ENCODE measurements at regions not wholly inside any gene's neighbourhood (a gene's known extent, or its start where the extent isn't known, plus 50 kb on each side); places are given as distances from the start of the nearest gene placed in this dataset.
"Not testable (repeated sequence)": the region's sequence is repeated elsewhere in the genome, so short reads cannot be mapped to it uniquely, and the experiment has no call there.

DNA sequence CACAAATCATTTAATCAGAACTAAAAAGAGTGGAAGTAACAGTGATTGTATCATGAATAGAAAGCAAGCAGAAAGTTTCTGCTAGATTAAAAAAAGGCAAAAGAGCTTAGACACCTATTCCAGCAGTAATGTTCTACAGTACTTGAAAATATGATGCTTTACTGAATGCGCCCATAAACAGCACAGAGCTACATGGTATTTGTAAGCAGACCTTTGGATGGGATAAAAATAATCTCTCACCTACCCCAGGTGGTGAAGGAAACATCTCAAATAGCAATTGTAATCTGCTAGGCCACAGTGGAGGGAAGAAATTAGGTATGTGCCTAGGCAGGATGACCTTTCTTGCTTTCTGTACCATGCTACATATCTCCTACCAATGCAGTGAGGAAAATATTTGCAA lies 280.9 kb upstream of the PRKX start:
- DNase-seq, result no peak

DNA sequence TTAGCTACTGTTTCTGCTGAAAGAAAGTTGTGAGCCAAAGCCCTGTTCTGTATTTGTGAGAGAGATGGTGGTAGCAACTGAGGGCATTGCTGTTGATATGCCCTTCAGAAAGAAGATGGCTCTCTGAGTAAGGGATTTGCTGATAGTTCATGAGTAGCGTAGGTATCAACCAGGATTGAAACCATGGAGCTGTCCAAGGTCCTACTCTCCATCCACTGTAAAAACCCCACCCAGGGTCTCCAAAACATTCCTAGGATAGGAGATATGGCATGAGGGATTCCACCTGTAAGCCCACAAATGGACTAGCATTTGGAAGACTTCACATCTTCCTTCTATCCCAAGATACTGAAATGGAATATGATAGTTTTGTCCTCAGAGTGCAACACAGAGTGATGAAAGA lies 277.1 kb upstream of the PRKX start:
- DNase-seq, result no peak

DNA sequence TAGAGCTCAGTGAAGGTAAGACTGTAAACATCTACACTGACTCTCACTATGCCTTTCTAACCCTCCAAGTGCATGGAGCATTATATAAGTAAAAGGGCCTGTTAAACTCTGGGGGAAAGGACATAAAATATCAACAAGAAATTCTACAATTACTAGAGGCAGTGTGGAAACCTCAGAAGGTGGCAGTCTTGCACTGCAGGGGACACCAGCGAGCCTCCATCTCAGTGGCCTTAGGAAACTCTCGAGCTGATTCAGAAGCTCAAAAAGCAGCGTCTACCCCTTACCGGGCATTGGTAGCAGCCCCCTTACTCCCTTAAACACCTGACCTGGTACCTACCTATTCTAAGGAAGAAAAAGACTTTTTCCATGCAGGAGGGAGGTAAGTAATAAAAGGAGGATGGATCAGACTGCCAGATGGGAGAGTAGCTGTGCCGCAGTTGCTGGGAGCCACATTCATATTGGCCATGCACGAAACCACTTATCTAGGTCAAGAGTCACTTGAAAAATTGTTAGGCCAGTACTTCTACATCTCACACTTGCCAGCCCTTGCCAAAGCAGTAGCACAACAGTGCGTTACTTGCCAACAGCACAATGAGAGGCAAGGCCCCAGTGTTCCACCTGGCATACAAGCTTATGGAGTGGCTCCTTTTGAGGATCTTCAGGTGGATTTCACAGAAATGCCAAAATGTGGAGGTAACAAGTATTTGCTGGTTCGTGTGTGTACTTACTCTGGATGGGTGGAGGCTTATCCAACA lies 258.8 kb upstream of the PRKX start:
- DNase-seq, result not testable (repeated sequence)

DNA sequence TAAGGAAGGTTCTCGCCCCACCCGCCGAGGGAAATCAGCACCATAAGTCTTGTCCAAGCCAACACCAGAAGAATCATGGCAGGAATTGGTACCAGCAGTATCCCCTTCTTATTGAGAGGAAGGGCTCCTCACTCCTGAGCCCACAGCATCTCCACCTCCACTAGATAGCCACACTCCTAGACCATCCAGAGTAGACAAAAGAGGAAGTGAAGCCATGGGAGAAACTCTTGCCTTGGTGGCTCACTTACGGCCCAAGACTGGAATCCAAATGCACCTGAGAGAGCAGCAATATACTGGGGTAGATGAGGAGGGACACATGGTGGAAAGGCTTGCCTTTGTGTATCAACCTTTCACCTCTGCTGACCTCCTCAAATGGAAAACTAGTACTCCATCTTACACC lies 255.3 kb upstream of the PRKX start:
- no peak for DNase-seq

DNA sequence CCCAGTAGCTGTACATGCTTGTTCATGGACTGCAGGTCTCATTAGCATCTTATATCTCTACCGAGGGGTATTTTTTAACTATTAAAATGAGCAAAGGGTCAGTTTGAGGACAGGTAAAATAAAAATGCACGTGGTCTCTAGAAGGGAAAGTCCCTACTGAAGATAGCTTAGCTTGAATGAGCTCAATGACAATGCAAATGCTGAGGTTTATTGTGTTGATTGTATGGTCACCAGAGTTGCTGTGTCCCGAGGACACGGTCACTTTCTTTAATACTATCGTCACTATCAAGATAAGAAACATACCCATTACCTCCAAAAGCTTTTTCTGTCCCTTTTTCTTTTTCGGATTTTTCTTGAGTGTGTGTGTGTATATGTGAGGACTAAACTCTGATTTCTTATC lies 250.5 kb upstream of the PRKX start:
- no peak for DNase-seq

DNA sequence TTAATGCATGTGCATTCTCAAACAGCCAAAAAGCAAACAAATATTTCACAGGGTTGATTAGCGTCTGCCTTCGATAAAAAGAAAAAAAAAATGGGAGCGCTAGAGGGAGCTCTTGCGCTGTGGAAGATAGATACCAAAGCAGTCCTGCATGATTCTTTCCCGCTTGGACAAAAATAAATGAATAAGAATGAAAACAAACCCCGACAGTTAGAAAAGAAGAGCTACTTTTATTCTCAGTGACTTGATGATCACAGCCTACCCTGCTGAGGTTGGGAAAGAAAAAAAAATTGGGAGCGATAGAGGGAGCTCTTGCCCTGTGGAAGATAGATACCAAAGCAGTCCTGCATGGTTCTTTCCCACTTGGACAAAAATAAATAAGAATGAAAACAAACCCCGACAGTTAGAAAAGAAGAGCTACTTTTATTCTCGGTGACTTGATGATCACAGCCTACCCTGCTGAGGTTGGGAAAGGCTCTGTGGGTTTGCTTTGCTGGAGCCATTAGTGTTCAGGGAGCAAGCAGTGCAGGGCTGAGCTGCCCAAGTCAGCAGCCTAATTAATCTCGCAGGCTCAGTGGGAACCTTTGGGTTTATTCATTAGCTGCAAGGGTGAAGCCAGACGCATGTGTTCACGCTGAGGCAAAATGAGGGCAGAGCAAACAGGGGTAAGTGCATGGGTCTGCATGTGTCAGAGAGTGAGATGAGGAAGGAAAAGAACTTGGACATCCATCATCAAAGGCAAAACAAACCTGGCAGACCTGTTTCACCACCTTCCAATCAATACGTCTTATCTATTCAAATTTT lies 249.3 kb upstream of the PRKX start:
- DNase-seq, result no peak

DNA sequence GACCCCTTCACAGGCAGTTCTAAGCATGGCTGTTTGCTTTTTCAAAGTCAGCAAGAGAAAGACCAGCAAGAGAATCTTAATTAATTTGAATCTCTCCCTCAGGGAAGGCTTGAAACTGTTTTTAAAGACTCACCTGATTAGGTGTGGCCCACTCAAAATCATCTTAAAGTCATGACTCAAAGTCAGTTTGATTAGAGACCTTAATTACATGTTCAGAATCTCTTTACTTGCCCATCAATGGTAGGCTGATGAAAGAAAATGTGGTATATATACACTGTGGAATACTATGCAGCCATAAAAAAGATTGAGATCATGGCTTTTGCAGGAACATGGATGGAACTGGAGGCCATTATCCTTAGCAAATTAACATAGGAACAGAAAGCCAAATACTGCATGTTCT lies 247.5 kb upstream of the PRKX start:
- DNase-seq, result no peak

DNA sequence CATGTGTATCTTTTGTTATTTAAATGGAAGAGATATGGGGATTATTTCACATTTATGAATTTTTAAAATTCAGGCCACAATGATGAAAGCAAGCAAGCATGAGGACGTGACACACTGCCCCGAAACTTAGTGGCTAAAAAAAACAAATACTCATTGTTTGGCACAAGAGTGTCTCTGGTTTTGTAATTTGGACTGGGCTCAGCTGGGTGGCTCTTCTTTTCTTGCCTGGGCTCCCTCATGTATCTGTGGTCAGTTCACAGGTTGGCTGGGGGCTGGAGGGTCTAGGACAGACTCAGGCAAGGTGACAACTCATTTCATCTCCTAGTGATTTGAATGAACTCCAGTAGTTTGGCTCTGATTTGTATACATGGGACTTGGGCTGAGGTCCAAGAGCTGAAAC lies 238.4 kb upstream of the PRKX start:
- no peak for DNase-seq

DNA sequence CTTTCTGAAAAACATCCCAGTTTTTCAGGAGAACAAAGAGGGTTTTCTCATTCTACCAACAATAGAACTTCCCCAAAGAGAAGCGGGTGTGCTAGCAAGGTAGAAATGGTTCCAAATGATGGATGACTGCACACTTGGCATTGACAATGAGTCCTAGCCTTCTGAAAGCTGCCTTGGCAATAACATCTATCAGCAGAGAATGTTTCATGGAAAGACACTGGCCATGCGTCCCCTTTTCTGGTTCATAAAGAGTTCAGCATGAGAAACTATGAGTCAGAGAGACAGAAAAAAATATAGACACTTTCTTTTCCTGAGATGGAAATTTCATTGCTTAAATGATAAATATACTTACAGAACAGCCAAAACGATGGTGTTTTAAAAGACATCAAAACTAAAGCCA lies 236.9 kb upstream of the PRKX start:
- DNase-seq, result no peak

DNA sequence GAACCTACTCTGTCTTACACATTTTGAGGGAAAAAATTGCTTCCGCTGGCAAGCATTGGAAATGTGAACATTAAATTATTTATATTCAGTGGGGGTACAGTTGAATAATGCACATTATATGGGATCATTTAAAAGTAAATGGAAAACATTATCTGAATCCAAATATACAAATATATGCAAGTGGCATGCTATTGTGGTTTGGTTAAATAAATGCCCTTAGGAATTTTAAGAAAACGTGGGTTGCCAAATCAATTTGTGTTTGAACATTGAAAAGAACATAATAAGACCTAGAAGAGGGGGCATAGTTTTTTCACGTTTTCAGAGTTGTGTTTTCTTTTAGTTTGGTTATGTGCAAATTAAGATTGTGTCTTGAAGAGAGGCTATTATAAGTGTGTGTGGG lies 230.5 kb upstream of the PRKX start:
- no peak for DNase-seq

DNA sequence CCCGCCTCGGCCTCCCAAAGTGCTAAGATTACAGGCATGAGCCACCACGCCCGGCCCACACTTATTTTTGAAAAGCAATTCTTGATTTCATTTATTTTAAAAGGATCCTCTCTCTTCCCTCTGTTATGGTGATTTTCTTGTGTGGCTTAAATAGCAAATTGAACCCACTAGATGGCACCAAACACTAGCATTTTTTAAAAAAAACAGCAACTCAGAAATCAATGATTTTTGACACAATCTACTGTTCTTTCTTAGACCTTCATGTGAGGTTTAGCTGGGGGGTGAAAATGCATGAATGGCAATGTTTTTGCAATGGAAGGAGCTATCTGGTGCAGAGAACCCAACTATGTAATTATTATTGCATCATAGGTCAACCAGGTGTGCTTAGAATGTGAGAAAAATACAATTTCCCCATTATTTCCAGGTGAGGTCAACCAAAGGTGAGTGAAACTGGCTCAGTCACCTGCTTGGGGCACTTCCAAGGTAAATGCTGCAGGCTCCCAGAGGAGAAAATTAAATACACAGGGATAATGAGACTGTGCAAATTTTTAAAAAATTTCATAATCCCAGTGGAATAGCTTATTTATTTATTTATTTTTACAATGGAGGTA lies 226.7 kb upstream of the PRKX start:
- DNase-seq, result no peak

DNA sequence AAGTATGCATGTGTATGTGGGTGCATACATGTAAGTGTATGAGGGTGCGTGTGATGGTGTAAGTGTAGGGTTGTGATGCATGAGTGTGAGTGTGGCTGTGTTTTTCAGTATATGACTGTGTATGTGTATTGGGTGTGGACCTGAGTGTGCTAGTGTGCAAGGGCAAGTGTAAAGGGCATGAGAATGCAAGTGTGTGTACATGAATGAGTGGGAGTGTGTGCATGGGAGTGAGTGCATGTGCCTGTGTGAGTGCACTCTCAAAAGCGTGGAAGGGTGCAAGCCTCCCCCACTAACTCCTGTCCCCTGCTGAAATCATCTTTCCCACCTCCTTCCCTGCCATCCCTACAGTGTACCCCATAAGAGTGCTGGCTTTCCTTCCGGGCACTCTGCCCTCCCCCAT lies 225.1 kb upstream of the PRKX start:
- DNase-seq, result no peak

DNA sequence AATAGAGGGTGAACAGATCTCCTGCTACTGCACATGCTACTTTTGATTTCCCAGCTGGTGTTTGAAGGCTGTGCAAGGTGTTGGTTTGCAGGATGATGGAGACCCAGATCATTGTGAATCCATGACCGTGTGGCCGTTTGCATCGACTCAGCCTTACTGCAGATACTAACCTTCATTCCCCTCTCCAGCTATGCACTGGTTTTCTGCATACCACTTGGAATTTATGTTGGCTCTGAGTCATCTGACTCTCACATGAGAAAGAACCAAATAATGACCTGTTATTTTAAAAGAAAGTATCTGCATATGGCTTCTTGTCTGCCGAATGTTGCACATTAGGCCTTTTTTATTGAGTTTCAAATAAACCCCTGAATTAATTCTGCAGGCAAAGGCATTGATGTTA lies 221.7 kb upstream of the PRKX start:
- not testable (repeated sequence) for DNase-seq

DNA sequence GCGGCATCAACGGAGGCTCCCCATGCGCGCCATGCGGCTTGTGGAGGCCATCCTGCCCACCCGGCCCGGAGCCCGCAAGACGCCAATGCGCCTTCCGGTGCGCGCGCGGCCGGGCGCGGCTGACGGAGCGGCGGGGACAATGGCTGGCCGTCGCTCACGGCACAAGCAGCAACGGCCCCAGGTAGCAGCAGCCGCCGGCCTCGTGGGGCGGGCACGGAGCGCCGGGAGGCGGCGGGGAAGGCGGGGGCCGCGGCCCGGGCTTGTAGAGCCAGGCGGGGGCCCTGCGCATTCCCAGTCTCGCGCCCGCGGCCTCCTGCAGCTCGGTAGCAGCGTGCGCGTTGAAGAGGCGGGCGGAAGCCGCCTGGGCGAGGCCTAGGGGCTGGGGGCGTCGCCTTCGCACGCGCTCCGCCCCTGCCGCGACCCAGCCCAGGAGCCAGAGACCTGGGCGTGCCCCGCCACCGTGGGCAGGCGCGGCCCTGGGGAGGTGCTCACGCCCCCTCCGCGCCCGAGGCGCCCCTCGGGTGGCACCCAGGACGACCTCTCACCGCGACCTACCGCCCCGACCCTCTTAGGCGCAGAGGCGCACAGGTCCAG lies 207.1 kb upstream of the PRKX start:
- not testable (repeated sequence) for DNase-seq

DNA sequence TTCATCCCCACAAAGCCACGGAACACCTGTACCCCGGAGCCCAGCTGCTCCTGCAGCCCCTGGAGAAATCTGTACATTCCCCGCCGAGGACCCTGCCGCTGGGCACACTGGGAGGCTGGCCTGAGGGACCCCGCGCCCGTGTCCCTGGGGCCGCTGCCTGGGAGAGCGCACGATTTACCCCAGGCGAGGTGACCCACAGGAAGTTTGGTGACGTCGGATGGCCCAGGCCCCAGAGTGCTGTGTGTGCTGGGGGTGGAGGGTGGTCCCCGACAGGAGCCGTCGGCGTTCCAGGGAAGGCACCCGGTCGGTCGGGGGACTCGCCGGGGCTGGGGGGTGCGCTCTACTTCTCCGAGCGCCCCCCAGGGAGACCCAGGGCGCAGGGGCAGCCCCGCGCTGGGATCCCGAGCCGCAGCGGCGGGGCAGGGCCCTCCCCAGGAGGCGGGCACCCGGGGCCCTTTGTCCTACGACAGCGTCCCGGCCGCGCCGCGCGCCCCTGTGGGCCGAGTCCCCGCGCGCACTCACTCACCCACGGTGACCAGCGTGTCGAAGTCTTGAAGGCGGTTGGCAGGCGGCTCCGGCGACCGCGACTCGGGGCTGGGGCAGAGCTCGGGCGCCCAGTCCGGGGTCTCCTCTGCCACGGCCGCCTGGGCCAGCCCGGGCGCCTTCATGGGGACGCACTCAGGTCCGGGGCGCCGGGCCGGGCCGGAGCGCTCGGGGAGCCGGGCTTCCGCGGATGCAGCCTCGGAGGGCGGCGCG lies 206.4 kb upstream of the PRKX start:
- not testable (repeated sequence) for DNase-seq

DNA sequence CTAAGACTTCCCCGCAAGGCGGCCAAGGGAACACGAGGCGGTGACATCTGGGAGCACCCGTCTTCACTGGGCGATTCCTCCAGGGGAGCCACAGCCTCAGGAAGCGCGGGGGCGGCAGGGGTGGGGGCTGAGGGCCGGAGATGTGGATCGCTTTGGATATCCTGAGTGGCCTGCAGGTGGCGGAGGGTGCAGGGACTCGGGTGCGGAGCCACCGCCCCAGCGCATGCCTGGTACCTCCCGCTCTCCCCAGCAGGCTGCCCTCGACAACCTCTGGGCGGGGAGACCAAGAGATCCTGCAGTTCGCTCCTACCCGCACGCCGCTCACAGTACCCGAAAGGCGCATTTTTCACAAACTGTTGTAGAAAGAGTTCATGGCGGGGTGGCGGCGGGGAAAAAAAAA lies 201.4 kb upstream of the PRKX start:
- DNase-seq, result not testable (repeated sequence)

DNA sequence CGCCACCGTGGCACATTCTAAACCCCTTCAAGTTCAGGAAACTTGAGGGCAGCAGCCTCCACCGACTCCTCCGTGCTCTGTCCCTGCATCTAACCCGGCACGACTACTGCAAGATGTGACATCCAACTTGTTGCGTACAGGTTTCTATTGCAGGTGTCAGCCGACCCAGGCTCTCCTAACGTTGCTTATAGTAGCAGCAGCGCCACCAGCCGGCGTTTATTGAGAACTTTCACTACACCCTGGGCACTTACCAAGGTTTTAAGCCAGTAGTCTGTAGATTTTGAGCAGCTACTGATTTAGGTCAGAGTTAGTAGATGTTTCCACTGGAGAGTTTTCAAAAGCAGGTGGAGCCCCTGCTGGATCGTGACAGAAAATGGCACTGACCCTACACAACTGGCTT lies 200.6 kb upstream of the PRKX start:
- not testable (repeated sequence) for DNase-seq

DNA sequence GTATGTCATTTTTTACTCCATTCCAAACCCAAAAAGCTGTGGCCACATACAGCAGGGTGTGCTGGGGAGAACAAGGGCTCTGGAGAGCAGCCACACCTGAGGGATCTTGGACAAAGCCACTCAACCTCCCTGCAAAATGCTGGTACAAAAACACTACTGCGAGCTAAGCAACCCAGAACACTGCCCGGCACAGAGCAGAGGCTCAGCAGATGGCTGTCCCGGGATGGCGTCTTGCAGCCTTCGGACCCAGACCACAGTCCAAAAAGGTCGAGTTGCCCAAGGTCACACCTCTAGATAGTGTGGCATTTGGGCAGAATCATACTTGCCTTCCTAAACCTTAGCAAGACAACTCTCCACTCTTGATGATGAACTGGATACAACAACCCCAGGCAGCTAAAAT lies 197.6 kb upstream of the PRKX start:
- DNase-seq, result not testable (repeated sequence)

DNA sequence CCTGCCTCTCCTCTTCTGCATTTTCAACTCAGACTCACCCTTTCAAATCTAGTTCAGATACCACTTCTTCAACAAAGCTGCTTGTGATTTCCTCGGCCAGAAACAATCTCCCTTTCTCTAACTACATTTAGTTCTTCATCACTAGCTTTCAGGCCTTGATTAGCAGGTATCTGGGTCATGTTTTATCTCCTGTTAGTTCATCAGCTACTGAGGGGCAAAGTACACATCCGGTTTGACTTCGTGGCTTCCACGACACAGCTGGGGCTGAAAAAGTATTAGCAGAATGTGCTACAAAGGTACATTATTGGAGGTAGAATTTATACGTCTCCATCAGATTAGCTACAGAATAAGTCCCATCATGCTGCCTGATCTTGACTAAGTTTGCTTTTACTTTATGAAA lies 197.2 kb upstream of the PRKX start:
- not testable (repeated sequence) for DNase-seq

DNA sequence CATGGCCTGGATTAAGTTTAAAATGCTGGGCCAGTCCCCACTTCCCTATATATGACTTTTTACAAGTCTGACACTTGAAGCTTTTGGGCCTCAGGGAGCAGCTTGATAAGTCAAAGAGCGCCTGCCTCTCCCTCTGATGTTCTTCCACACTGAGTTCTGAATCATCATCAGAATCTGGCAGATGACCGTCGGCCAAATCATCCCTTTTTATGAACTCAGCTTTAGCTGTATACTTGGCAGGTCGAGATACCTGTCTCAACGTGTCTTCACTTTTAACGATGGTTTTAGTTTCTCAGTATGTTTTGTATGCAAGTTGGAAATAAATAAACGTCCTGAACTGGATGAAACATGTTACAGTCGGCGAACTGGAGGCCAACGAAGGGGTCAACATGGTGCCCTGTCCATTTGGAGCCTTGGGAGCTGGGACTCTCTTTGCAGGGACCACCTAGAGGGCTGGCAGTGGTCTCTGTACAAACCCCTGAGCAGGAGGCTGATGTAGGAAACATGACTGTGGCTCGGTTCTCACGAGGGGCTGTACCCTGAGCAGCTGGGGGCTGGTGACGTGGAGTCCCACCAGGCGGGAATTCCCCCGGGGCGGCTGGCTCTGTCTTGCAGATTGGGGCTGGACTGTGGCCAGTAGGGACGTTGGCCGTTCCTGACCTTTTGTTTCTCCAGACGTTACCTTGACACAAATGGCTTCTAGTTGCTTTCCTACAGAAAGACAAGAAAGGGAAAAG lies 192.2 kb upstream of the PRKX start:
- DNase-seq, result not testable (repeated sequence)

DNA sequence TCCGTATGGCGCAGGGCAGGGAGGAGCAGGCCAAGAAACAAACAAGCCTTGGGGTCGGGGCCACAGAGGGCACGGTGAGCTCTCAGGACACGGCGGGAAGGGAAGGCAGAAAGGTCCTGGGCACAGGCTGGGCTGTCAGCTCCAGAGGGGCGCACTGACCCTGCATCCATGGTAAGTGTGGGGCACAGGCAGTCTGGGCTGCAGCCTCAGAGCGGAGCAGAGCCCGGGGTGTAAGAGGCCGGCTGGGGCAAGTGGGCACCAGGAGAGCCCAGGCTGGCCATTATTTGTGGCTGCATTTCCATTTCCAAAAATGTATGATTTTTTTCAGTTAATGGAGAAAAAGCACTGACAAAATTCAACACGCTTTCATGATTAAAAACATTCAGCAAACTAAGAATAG lies 188.8 kb upstream of the PRKX start:
- not testable (repeated sequence) for DNase-seq

DNA sequence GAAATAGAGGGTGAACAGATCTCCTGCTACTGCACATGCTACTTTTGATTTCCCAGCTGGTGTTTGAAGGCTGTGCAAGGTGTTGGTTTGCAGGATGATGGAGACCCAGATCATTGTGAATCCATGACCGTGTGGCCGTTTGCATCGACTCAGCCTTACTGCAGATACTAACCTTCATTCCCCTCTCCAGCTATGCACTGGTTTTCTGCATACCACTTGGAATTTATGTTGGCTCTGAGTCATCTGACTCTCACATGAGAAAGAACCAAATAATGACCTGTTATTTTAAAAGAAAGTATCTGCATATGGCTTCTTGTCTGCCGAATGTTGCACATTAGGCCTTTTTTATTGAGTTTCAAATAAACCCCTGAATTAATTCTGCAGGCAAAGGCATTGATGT lies 183.3 kb upstream of the PRKX start:
- DNase-seq, result not testable (repeated sequence)

All from femur (tissue), 1 donor.